Omental fat pad (tissue), 3 donors: ENCODE measurements at regions not wholly inside any gene's neighbourhood (a gene's known extent, or its start where the extent isn't known, plus 50 kb on each side); places are given as distances from the start of the nearest gene placed in this dataset.

Experiments used
- ATAC-seq: fragments of 150-250 bp; one replicate; pipeline ENCODE4 v1.9.1; 2016; ENCODE audit warnings: mild to moderate bottlenecking, moderate library complexity; ENCODE audit not compliant: low FRiP score
- DNase-seq: peaks from one replicate; pipeline ENCODE4 v3.0.0-alpha.2; 2019; ENCODE audit warnings: low spot score
- CTCF ChIP-seq, 3 donors: fragments of 450-650 bp; IDR thresholded peaks; one replicate each; pipeline ENCODE4 v1.5.1; 2016 to 2017; ENCODE audit warnings: antibody characterized with exemption in 3 of 3, mild to moderate bottlenecking in 3 of 3, moderate library complexity in 2 of 3

GRCh38 chr2:128781585-128782385 lies 463.1 kb upstream of the HS6ST1 start:
- DNase-seq (no peak), ATAC-seq (no peak)
- no peak for TF ChIP-seq CTCF (IDR thresholded peaks at IDR 0.05)

GRCh38 chr2:128782411-128783192 lies 463.9 kb upstream of the HS6ST1 start:
- DNase-seq (no peak), ATAC-seq (no peak)
- no peak for TF ChIP-seq CTCF (IDR thresholded peaks at IDR 0.05)

- no peak for TF ChIP-seq CTCF (IDR thresholded peaks at IDR 0.05)
- DNase-seq (no peak), ATAC-seq (no peak)
Measured at GRCh38 chr2:128783193-128783671, 464.6 kb upstream of the HS6ST1 start.

GRCh38 chr2:128783896-128784295 lies 465.2 kb upstream of the HS6ST1 start:
- ATAC-seq (no peak), DNase-seq (no peak)
- TF ChIP-seq CTCF (IDR thresholded peaks at IDR 0.05): no peak

GRCh38 chr2:128784626-128785306 lies 466.1 kb upstream of the HS6ST1 start:
- ATAC-seq: no peak
- no peak for DNase-seq
- no peak for TF ChIP-seq CTCF (IDR thresholded peaks at IDR 0.05)

- TF ChIP-seq CTCF (IDR thresholded peaks at IDR 0.05): no peak
- DNase-seq: no peak
- ATAC-seq: no peak
Measured at GRCh38 chr2:128786316-128786715, 467.6 kb upstream of the HS6ST1 start.
